IPS-NIHi7 (cell line): ENCODE measurements at regions not wholly inside any gene's neighbourhood (a gene's known extent, or its start where the extent isn't known, plus 50 kb on each side); places are given as distances from the start of the nearest gene placed in this dataset.
"Not testable (repeated sequence)": the region's sequence is repeated elsewhere in the genome, so short reads cannot be mapped to it uniquely, and the experiment has no call there.

Experiments
- DNase-seq: peaks from one replicate; pipeline ENCODE4 v3.0.0; 2012; ENCODE audit warnings: mixed read lengths; ENCODE audit errors: extremely low spot score

DNA sequence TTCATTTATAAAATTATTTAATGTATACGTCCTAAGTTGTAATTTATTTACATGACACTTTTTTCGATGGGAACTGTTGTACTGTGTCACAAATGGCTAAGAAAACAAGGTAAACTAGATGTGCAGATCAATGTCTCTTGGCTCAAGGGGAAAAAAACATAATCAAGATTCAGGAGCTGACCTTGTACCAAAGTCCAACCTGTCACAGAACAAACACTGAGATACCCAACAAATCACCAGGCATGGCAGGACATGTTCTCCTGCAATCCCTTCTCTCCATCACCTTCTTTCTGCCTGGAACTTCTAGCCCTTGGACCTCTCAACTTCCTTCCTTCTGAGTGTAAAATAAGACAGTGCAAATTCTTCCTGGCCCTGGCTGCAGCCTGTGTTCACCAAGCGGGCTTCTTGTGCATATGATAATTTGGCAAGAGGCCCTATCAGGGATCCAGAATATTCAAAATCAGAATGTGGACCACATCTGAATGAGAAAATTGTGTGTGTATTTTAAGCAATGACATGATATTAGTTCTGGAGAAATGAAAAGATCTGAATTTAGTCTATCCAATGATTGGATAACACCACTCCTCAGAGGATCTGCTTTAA, 445.9 kb downstream of the ZNF536 start:
- no peak for DNase-seq

GRCh38 chr19:30817197-30817596, 445.0 kb downstream of the ZNF536 start:
- DNase-seq: no peak

- no peak for DNase-seq
These were observed 443.9 kb downstream of the ZNF536 start for GRCh38 chr19:30815889-30816580.

DNA sequence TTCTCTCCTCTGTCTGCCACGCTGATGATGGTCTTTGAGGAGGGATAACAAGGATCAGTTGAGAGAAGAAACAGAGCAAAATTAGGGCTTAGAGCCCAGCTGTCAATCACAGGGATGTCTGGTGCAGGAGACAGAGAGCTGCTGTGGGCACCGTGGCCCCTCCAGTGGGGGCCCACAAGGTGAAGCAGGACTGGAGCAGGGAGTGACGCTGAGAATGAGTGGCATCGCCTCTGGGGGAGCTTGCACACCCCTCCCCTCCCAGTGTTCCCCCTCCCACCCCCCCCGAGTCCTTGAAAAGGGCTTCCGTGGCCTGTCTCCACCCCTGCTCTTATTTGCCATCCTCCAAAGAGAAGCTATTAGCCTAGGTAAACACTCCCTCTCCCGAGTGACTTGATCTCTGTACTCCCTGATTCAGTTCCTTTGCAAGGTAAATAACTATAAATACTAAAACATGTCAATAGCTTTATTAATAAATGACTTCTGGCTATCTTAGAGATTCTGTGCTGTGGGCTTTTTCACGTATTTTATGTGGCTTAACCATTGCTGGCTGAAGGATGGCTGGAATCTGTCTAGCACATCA, 440.0 kb downstream of the ZNF536 start:
- DNase-seq: peak; percentile 20

- no peak for DNase-seq
These were observed 439.4 kb downstream of the ZNF536 start for GRCh38 chr19:30811397-30812098.

- DNase-seq: no peak
These were observed 438.5 kb downstream of the ZNF536 start for GRCh38 chr19:30810726-30811125.

DNA sequence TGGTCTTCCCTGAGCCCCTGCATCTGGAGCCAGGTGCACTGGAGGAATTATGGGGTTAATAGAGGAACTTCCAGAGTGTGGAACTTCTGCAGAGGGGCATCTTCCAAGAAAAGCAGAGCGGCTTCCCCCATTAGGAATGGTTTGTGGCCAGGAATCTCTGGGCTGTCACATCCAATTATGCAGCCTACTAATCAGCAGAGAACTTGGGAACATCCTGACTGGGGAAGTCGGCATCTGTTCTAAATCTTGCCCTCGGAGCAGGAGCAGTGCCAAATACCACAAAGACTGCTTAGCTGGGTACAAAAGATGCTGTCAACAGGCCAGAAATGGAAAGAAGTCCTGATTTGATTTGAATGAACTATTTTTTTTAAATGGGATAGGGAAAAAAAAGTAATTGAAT, 435.1 kb downstream of the ZNF536 start:
- no peak for DNase-seq

DNA sequence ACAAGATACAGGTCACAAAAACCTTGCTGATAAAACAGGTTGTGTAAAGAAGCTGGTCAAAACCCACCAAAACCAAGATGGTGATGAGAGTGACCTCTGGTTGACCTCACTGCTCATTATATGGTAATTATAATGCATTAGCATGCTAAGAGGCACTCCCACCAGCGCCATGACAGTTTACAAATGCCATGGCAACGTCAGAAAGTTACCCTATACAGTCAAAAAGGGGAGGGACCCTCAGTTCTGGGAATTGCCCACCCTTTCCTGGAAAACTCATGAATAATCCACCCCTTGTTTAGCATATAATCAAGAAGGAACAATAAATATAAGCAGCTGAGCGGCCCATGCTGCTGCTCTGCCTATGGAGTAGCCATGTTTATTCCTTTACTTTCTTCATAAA, 434.1 kb downstream of the ZNF536 start:
- DNase-seq: no peak

DNA sequence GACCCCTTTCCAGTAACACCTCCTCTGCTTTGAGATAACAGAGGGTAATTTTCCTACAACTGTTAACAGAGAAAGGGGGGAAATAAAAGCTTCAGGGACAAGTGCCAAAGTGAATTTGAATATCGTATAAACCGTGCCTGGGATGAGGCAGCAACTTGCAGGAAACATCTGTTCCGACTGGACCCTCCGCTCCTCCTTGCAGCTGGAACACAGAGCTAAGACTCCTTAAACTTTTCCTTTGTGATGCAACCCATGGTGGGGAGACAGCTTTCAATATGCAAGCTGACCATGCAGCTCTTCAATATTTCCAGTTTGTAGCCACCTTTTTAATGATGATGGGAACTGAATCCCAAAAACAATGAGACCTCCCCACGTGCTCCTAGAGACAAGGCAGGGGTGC, 432.6 kb downstream of the ZNF536 start:
- no peak for DNase-seq

- DNase-seq: not testable (repeated sequence)
These were observed 432.1 kb downstream of the ZNF536 start for GRCh38 chr19:30804333-30804732.

DNA sequence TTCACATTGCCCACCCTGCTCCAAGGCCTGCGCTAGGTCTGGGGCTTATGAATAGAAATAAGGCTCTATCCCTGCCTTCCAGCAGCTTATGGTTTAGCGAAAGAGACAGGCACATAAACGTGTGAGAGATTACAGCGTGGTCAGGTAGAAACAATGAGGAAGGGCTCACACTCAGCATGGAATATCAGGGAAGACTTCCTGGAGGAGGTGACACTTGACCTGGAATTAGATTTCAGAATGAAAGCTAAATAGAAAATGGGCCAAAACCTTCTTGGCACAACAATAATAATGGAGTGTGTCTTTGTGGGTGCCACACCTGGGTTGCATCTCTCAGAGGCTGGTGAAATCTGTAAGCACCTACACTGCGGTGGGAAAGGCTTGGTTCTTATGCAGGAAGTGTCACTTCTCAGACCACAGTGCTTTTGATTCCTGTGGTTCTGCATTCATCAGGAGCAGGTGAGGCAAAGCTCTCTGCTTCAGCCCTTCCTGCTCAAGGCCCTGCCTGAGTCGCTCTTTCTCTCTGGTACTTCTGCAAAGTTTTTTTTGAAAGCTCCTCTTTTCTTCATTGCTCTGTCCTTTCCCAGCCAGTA, 430.3 kb downstream of the ZNF536 start:
- DNase-seq: no peak

- peak; percentile 93 for DNase-seq
These were observed 427.9 kb downstream of the ZNF536 start for GRCh38 chr19:30799865-30800755.

- DNase-seq: no peak
These were observed 423.5 kb downstream of the ZNF536 start for GRCh38 chr19:30795727-30796126.

DNA sequence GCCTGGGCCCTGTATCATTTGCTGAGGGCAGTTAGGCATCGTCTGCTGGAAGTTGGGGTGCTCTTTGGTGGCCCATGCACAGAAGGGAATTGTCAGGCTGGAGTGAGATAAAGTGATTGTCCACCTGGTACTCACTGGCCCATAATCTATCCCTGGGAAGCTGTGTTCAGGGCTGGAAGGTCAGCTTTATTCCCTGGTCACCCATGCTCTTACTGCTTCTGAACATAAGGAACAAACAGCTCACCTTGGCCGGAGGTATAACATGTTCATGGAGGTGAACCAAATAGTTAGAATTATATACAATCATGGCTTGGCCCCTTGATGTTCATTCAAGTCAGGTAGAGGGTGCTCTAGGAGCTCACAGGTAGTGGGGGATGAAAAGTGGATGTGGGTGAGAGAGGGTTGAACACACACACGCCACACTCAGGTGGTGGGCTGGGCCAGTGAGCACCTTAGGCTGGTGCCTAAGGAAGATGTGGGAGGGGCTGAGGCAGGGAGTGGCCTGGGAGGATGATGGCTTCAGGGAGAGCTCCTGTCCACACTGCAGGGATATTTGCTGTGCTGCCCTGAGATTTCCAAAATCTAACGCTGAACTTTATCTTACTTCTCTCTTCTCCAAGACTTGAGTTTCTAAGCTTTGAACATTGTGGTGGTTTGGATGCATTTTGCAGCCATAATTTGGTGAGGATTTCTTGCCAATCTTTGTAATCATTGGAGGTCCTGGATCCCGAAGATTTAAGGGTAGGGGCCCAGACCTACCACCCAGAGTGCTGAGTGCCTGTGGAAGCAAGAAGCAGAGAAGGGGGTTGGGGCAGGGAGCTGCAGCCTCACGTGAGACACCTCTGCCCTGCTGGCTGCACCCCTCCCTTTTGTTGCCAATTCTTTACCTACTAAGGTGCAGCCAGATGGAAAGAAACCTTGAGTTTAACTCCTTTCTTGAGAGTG, 420.6 kb downstream of the ZNF536 start:
- no peak for DNase-seq

GRCh38 chr19:30791088-30791487, 418.9 kb downstream of the ZNF536 start:
- DNase-seq: no peak

DNA sequence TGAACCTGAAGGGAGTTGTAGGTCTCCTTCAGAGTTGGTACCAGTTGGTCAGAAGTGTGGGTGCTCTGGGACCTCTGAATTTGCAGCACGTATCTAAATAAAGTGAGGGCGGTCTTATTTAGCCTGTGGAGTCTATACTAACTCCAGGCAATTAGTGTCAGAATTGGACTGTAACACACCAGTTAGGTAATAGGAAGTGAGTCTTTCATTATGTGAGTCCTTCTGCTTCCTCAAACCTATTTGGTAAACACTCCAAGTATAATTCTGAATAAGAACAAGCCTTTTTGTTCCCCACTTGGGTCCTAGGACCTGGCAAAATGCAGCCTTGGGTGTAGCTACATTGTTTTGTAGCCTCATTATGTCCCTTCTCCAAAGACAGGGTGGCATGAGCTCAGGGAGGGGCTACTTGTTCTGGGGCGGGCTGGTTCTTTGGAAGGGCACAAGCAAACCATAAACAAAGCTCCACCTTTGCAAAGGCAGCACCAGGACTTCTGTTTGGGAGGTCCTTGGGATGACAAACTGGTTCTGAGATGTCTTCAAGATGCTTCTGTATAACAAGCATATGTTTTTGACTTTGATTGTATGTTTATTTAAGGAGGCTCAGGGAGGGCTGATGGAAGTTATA, 418.0 kb downstream of the ZNF536 start:
- no peak for DNase-seq

- DNase-seq: no peak
These were observed 416.1 kb downstream of the ZNF536 start for GRCh38 chr19:30788105-30788765.

GRCh38 chr19:30785458-30786137, 413.4 kb downstream of the ZNF536 start:
- DNase-seq: peak; percentile 20
